Activated CD8-positive, alpha-beta memory T cell treated with anti-CD3 and anti-CD28 coated beads for 4 hours (primary cell): ENCODE measurements at regions not wholly inside any gene's neighbourhood (a gene's known extent, or its start where the extent isn't known, plus 50 kb on each side); places are given as distances from the start of the nearest gene placed in this dataset.

Experiments
- DNase-seq, 2 donors: peaks; one replicate each; pipeline ENCODE4 v3.0.0-alpha.2; 2020; ENCODE audit warnings: low read depth in 2 of 2

DNA sequence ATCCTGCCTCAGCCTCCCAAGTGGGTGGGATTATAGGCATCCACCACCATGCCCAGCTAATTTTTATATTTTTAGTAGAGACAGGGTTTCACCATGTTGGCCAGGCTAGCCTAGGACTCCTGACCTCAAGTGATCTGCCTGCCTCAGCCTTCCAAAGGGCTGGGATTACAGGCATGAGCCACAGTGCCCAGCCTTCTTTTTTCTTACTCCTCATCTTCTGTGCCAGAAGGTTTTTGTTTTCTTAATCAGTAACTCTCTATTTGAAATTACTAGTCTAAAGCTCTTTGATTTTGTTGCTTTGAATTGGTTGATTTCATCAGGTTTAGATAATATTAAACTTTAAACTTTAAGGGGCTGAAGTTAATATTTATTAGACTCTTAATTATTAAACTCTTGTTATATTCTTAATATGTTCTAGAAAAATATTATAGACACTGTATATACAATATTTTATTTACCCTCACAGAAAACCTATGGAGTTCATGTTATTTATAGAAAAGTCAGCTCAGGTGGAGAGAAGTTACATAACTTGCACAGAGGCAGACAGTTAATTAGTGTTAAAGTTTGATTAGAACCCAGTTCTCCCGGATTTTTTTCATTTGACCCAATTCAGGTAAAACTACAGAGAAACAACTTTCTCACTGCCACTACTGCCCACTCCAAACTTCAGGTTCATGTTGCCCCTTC, 177.4 kb upstream of the SGK1 start:
- DNase-seq: no peak

DNA sequence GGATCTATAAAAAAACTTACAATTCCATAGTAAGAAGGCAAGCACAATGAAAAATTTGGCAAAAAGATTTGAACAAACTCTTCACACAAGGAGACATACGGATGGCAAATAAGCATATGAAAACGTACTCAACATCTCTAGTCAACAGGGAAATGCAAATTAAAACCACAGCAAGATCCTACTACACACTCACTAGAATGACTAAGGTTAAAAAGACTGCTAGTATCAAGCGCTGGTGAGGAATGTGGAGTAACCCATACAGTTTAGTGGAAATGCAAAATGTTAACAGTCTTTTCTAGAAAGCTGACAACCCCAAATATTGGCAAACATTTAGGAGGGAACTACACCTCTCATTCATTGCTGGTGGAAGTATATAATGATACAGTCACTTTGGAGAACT, 175.9 kb upstream of the SGK1 start:
- DNase-seq: no peak

DNA sequence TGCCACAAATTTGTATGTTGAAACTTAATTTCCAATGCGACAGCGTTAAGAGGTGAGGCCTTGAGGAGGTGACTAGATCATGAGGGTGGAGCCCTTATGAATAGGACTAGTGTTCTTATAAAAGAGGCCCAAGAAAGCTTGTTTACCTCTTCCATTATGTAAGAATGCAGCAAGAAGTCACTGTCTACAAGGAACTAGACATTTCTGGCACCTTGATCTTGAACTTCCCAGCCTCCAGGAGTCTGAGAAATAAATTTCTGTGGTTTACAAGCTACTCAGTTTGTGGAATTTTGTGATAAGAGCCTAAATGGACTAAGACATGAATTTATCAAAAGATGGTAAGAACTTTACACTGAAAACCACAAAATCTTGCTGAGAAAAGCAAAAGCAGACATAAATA, 173.6 kb upstream of the SGK1 start:
- DNase-seq: no peak

DNA sequence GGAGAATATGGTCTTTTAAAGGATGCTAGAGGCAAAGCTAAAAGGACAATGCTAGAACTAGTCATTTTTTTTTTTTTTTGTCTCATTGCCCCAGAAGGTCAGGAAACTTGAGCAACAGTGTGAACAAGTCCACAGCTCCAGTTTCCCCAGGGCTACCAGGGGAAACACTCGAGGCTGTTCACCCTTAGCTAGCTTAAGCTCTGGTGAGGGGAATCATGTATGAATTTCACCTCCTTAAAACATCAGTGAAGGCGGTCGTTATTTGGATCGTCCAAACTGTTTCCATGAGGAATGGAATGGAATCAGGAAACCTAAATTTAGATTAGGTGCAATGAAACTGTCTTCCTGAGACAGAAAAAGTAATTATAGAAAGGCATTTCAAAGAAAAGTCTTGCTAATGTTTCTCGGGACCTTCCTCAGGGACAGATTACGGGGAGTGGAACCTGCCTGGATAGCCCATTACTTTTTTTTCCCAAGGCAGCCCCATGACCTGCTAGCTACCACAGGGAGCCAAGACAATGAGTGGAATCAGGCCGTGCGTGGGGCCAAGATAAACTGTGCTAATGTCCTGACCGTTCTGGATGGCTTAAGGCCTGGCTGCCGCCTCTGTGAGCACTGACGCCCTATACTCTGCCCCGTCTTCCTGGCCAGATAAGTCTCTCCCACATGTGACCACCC, 164.8 kb upstream of the SGK1 start:
- no peak for DNase-seq

DNA sequence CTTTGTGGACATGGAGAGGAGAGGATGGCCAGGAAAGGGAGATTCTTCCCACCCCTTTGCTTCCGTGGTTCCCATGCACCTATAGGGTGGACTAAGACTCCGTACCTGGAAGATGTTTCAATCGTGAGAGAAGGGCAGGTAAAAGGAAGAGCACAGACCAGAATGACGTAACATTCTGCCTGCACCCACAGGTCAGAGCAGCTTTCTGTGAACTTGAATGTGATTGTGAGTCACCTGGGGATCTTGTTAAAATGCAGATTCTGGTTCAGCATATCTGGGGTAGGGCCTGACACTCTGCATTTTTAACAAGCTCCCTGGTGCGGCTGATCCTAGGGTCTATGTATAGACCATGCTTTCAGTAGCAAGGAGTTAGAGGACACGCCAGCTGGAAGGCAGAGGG, 164.1 kb upstream of the SGK1 start:
- DNase-seq: no peak

DNA sequence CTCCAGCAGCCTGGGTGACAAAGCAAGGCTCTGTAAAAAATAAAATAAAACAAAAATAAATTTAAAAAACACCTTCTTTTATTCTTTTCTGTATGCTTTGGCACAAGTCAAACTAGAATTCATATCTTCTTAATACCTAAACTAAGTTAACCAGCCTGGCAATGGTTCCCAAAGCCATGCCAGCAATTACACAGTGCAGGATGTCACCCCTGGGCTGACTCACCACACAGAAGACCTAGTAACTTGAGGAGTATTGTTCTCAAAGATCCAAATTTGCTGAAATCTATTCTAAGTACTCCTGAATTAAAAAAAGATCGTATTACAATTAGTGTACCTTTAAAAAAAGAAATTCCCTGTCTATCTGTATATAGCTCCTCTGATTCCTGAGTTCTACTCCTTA, 162.7 kb upstream of the SGK1 start:
- no peak for DNase-seq

DNA sequence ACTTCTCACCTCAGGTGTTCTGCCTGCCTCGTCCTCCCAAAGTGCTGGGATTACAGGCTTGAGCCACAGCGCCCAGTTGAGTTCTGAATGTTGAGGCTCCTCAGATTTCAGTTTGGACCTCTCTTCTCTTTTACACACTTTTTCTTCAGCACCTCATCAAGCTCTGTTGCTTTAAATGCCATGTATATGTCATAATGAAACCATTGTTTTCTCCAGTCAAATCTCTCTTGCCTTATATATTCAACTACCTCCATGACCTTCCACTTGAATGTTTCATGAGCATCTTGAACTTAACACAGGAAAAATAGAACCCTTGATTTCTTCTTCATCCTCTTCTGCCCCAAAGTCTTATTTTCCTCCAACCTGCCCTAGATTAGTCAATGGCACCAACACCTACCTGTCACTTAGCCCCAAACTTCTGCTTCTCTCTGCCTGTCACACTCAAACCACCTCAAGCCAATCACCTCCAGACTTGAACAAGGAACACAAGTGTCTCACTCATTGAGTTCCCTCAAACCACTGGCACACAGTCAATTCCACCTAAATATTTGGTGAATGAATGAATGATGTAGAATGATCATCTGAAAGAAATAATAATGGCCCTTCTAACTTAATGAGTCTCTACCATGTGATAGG, 161.0 kb upstream of the SGK1 start:
- DNase-seq: no peak

DNA sequence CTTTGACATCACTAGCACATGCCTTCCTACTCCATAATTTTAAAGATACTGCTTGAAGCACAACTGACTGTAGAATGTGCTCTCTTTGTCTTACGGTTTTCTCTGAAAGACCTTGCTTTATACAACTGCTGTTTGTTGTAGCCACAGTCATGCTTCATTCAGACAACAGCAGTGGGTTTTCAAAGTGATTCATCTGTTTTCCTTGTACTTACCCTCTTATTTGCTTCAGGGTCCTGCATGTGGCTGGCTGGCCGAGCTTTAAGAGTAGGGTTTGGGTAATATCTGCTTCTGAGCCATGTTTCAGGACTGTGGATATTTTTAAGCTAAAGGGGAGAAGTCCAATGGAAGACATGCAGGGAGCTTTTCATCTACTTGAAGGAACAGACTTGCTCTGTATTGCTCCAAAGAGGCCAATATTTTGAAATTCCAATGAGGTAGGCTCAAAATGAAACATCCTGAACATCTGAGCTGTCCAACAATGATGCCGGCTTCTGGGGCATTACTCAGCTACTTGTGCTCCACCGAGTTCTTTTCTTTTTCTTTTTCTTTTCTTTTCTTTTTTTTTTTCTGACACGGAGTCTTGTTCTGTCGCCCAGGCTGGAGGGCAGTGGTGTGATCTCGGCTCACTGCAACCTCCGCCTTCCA, 160.2 kb upstream of the SGK1 start:
- DNase-seq: no peak

DNA sequence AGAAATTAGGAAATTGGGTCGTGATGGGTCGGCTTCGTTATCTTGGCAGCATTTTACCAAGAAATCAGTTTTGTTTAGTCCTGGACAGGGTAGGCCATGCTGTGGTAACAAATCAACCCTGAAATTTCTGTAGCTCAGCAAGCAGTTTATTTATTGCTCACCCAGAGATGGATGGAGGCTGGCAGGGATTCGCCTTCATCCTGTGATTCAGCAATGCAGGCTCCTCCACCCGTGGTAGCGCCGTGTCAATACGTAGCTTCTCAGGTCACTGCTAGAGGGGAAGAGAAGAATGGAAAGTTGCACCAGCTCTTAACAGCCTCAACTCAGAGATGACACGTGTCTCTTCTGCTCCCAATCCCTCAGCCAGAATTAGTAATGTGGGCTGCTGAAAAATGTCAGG, 157.0 kb upstream of the SGK1 start:
- DNase-seq: no peak

DNA sequence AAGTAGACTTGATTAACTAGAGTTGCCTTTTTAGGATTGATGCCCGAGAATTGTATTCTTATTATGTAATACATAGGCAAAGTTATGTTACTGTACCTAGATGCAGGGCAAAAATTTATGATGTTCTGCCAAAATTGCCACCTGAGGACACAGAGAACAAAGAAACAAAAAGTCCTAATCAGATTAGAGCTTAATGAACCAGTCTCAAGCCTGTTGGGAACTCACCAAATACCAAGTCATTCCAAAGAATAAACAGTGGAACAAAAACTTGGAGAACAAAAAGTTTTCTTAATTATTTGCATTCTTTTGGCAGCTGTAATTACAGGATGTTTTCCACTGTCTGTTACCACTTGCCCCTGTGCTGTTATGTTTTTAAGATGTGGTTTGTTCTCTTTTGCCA, 154.7 kb upstream of the SGK1 start:
- DNase-seq: no peak

DNA sequence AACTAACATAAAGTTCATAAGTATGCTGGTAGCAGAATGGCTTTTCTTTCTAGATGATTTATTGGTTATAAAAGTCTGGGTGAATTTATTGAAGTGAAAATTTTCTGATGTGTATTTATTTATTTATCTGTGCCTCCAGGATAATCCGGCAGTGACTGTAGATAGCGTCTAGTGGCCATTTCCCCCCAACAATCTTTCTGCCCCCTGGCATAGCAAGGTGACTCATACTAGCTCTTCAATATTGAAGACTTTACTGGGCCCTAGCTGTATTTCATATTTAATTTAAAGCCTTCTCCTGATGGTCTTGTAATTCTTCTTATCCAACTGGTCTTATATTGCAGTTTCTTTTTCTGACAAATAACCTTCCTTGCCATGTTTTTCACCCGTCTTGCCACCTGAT, 154.1 kb upstream of the SGK1 start:
- DNase-seq: no peak

DNA sequence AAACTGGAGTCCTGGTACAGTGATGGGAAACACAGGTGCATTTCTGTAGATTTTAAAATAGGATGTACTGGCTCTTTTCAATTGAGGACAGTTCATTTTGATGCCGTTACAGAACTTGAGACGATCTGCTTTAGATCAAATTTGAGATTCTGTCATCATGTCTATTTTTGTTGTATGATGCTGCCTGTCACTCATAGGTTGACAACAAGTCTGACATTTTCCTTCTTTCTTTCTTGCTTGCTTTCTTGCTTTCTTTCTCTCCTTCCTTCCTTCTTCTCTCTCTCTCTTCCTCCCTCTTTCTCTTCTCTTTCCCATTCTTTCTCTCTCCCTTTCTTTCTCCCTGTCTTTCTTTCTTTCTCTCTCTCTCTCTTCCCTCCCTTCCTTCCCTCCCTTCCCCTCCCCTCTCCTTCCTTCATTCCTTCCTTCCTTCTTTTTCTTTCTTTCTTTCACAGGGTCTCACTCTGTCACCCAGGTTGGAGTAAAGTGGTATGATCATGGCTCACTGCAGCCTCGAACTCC, 152.6 kb upstream of the SGK1 start:
- no peak for DNase-seq

DNA sequence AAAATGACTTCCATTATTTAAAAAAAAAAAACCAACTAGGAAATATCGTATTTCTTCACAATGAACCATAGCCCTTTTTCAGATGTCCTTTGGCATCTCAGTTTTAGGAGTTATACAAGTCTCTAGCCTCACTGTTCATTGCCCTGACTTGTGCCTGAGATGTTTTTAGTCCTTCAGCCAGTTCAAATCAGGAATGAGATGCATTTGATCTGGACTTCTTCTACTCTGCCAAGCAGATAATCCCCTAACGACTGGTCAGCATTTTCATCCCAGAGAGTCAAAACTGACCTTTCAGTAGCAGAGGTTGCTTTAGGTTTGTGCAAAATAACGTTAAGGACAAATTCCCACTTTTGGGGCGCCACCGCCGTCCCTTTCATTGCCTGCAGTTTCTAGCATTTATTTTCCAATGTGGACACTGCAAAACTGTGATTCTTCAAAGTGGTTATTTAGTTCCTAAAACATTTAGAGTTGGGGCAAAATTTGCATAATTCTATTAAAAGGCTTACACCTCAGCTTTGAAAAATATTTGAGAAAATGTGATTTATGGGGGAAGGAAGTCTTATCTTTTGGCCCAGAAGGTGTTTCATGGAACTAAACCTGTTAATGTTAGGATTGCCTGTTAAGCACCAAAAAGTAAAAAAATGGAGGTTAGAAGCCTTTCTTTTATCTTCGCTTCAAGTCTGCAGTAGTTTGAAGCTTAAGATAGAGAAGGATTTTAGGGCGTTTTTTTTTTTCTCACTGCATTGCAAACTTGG, 152.0 kb upstream of the SGK1 start:
- DNase-seq: no peak

DNA sequence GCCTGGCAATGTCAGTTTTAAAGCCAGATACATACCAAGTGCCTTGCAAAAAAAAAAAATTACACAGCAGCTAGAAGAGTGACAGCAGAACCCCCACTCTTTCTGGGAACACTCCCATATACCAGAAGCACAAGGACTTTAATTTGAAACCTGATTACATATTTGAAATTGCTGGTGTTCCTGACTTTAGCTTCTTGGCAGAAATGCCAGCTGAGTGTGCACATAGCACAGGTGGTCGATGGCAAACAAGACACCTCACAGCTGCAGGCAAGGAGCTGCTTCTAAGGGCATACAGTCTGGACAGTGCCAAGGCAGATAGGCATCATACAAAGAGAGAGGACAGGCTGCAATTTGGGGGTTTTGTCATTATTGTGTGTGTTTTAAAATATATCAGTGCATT, 150.7 kb upstream of the SGK1 start:
- DNase-seq: no peak

DNA sequence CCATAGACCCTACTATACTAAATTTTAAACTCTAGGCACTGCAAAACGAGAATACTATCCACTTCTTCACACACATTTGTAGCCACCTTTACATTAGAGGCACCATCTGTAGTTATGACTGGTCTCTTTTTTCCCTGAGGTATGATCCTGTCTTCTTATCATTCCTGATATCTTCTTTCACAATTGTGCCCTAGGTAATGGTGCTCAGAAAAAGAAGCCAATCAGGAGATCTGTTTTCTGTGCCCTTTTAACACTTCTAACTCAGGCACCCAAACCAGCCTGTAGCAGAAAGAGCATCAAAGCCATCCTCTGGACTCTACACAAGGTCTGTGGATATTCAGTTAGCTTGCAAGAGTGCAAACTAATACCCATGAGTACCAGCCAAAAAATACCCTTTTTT, 149.7 kb upstream of the SGK1 start:
- no peak for DNase-seq

DNA sequence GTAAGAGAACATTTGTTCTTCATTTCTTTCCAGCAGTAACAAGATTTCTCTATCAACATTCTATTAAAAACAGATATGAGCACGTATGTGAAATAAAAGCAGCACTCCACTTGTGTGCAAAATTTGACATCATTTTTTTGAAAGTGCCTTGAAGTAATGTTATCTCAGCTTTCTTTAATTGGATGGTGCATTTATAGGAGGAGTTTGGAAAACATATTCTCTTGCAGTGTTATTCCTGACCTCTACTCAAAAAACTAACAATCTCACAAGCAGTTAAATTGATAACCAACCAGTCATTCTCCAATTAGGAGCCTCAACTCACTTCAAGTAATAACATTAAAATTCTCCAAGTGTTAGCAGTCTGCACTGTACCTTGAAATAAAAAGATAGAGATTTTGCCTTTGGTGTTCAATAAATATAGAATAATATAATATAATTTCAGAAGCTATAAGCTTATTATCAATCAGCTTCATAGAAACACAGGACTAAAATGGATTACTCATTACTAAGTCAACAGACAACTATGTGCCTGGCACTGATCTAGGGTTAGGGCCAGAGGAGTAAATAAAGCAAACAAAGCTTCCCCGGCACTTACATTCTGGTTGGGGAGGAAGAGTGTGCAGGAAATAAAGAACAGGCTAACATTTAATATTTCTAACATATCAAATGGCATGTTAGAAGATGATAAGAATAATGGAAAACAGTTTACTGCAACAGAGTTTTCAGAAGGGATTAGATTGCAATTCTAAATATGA, 149.0 kb upstream of the SGK1 start:
- no peak for DNase-seq

DNA sequence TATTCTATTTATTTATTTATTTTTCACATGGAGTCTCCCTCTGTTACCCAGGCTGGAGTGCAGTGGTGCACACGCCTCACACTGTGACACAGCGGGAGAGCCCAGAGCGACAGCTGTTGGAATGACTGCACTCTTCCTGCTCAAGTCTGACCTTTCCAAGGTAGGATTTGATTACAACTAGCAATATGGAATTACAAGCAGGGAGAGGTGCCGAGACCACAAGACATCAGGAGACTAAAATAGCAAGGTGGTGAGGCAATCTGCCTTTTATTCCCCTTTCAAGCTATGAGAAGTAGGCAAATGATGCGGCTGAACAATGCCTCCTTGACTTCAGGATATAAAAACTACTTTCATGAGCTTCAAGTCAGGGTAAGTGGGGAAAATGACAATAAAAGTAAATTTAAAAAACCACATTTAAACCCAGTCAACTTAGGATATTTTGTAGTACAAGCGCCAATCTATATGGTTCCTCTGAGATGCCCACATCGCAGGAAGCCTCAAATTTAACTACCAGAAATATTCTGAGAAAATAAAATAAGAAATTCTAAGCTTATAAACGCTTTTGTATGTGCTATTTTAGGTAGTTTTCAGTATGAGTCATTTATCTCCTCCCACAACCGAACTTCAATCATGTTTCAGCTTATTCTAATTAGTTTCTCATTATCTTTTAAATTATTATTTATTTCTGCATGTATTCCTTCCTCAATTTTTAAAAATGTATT, 146.9 kb upstream of the SGK1 start:
- no peak for DNase-seq

DNA sequence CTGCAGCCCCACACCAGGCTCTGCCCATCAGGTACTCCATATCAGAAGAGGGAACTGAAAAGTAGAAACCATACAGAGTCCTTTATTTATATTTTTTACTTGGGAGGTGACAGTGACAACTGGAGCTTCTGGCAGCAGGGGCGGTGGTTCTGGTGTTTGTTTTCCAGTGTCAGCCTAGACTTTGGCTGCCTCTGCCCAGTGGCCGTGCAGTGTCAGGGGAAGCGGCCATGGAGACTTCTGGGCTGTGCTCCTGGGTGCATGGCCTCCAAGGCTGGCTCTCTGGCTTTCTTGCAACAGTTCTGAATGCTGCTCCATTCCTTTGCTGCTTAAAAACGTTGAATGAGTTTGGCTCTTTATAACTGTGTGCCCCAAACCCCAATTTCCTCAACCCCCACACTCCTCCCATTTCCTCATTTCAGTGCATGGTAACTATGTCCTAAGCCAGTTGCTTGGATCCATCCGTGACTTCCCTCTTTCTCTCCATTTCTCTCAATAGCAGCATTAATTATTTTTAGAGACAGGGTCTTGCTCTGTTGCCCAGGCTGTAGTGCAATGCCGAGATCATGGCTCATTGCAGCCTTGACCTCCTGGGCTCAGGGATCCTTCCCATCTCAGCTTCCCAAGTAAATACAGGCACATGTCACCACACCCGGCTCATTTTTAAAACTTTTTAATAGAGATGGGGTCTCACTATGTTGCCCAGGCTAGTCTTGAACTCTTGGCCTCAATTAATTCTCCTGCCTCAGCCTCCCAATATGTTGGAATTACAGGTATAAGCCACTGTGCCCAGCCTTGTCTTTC, 141.1 kb upstream of the SGK1 start:
- DNase-seq: no peak

DNA sequence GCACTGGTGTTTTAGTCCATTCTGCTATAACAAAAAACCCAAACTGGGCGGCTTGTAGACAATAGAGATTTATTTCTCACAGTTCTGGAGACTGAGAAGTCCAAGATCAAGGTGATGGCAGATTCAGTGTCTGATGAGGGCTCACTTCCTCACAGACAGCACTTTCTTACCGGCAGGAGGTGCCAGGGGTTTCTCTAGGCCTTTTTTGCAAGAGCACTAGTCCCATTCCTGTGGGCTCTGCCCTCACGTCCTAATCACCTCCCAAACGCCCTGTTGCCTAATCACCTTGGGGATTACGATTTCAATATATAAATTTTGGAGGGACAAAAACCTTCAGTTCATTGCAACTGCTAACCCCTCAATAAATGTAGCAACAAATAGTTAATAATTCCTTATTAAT, 140.0 kb upstream of the SGK1 start:
- no peak for DNase-seq

DNA sequence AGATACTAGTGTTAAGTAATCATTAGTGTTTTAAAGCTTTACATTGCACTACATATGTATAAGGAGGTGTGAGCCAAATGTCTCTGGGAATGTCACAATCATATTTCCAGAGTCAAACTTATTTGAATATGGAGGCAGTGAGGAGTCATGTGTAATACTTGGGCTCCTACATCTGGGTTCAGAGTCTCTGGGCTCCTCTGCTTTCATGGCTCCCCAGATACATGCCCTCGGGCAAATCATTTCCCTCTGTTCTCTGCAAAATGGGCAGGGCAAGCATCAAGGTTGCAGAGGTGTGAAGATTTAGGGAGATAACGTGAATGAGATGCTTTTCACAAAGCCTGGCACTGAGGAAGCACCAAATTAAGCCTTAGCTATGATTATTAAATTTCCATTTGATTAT, 138.3 kb upstream of the SGK1 start:
- DNase-seq: no peak
